ENCODE measurements at regions not wholly inside any gene's neighbourhood (a gene's known extent, or its start where the extent isn't known, plus 50 kb on each side); places are given as distances from the start of the nearest gene placed in this dataset.

DNA sequence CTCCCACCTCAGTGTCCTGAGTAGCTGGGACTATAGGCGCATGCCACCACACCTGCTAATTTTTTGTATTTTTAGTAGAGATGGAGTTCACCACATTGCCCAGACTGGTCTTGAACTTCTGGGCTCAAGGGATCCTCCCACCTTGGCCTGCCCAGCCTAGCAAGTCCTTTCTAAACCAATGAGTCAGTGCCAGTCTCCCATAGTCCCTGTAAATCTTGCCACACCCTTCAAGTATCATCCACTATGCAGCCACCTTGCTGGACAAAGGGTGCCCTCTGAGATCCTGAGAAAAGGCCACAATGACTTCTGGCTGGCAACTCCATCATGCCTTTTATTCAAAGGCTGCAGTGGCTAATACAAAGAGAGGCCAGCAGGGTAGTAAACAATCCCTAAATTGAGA, 184.0 kb downstream of the ABHD5 start:
- no peak for TF ChIP-seq CTCF (IDR thresholded peaks at IDR 0.05; ENCODE audit: poor library complexity, severe bottlenecking)
- TF ChIP-seq TAF1 (IDR thresholded peaks at IDR 0.05; ENCODE audit: low read depth), result no peak
- TF ChIP-seq, protein P1, sequence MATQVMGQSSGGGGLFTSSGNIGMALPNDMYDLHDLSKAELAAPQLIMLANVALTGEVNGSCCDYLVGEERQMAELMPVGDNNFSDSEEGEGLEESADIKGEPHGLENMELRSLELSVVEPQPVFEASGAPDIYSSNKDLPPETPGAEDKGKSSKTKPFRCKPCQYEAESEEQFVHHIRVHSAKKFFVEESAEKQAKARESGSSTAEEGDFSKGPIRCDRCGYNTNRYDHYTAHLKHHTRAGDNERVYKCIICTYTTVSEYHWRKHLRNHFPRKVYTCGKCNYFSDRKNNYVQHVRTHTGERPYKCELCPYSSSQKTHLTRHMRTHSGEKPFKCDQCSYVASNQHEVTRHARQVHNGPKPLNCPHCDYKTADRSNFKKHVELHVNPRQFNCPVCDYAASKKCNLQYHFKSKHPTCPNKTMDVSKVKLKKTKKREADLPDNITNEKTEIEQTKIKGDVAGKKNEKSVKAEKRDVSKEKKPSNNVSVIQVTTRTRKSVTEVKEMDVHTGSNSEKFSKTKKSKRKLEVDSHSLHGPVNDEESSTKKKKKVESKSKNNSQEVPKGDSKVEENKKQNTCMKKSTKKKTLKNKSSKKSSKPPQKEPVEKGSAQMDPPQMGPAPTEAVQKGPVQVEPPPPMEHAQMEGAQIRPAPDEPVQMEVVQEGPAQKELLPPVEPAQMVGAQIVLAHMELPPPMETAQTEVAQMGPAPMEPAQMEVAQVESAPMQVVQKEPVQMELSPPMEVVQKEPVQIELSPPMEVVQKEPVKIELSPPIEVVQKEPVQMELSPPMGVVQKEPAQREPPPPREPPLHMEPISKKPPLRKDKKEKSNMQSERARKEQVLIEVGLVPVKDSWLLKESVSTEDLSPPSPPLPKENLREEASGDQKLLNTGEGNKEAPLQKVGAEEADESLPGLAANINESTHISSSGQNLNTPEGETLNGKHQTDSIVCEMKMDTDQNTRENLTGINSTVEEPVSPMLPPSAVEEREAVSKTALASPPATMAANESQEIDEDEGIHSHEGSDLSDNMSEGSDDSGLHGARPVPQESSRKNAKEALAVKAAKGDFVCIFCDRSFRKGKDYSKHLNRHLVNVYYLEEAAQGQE (IDR thresholded peaks at IDR 0.05; ENCODE audit: borderline replicate concordance), result no peak
- no peak for TF ChIP-seq EZH2 (IDR thresholded peaks at IDR 0.05; ENCODE audit: borderline replicate concordance, insufficient read depth, low read length, poor library complexity, severe bottlenecking)
- TF ChIP-seq POLR2AphosphoS5 (IDR thresholded peaks at IDR 0.05), result no peak
- TF ChIP-seq EP300 (conservative IDR thresholded peaks at IDR 0.05; ENCODE audit: poor library complexity, severe bottlenecking), result no peak
- TF ChIP-seq RAD21 (conservative IDR thresholded peaks at IDR 0.05), result no peak

All from neural cell (in vitro differentiated cells).